HG03460 (cell line): ENCODE measurements at regions not wholly inside any gene's neighbourhood (a gene's known extent, or its start where the extent isn't known, plus 50 kb on each side); places are given as distances from the start of the nearest gene placed in this dataset.

Experiments
- ATAC-seq: cut with Tn5 transposase; IDR thresholded peaks from one replicate; pipeline ENCODE4 v1.9.1; 2021; ENCODE audit not compliant: unreplicated experiment

- no peak for ATAC-seq
Observed at GRCh38 chr11:32039149-32039548, 51.7 kb upstream of the RCN1 start.

DNA sequence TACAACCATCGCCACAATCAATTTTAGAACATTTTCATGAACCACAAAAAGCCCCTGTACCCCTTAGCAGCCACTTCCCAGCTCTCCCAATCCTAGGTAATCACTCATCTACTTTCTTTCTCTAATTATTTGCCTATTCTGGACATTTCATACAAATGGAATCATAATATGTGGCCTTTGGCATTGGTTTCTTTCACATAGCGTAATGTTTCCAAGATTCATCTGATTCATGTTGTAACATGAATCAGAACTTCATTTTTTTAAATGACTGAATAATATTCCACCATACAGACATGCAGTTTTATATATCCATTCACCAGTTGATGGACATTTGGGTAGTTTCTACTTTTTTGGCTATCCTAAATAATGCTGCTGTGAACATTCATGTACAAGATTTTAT is 56.2 kb upstream of the RCN1 start:
- no peak for ATAC-seq

DNA sequence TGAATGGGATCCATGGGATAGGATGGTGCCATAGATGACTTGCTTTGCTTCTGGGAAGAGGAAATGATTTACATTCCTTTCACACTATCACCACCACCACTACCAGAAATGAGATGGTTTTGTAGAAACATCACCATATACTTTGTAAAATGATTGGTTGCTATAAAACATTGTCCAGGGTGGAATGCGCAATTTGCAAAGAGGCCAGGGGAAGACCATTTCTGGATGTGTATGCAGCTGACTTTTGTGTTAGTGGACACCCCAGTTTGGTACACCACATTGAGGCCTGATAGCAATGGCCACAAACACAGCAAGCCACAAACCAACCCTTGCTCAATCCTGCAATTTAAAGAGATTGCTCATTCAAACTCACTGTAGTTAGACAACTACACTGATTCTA is 56.7 kb upstream of the RCN1 start:
- ATAC-seq = no peak

- no peak for ATAC-seq
Observed at GRCh38 chr11:32033491-32033890, 57.4 kb upstream of the RCN1 start.

GRCh38 chr11:32033067-32033466 is 57.8 kb upstream of the RCN1 start:
- ATAC-seq = no peak

DNA sequence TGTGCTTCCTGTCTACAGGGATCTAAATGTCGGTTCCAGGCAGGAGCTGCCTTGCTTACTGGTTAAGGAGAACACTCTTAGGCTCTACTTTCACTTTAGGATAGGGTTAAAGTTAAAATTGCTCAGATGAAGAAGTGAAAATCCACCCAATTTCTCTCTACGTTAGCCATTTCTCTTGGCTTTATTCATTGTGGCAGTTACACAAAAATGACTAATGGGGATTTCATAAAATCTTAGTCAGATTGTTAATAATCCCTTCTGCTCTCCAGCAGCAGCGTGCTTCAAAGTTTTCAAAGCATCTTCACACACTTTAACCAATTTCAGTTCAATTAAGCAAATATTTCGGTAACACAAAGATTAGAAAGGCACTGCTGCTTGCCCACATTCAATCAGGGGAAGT is 58.4 kb upstream of the RCN1 start:
- ATAC-seq = no peak

DNA sequence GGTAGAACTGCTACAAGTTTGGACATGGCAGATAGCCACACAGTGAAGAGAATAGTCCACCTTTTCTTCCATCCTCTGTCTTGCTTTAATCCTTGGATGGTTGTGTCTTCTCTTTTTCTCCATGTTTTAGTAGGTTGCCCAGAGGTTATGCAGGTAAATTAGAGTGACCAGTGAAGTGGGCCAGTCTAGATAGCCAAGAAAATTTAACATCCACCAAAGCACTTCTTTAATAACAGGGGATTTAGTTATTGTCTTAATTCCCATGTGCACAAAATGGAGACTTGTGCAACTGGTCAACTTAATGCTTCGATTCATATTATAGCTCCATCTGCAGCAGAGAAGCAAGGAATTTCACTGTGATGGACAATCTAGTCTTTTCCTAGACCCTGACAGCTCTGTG is 58.8 kb upstream of the RCN1 start:
- ATAC-seq = no peak

DNA sequence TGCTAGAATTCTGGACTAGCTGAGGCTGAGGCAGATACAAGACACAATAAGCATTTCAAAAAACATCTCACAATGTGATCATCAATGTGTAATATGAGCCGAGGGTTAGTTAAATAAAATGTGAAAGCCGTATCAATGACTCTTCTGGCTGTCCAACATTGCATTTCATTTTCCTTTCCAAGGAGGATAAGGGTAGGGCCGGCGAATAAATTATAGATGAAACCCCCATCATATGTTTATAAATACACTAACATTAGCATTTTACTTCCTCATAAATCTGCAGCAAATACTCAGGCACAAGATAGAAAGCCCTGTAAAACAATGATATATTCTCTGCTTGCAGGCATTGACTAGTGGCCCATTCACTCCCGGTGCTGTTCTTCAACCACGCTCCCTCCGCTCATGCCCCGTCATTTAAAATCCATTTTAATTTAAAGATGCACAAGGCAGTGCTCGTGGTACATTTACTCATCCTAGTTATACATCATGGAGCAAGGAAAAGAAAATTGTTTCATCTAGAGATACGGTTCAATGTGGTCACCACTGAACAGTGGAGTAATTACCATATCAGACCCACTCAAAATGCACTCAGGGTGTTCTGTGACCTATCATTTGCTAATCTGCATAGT is 59.9 kb upstream of the RCN1 start:
- ATAC-seq = no peak

DNA sequence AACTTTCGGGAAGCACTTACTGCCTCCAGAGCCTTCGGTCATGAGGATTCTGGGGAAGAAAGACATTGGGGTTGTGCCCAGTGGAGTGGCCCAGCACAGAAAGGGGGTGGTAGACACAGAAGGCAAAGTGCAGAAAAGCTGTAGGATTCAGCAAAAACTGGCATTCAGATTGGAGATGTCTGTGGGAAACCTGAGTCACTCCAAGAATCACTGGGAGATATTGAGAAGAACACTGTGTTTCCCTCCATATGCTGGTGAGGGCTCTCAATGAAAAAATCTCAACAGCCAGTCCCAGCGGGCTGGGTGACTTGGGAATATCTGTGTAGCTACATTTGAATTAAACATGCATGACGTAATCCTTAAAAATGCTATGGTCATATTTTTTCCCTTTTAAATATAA is 61.2 kb upstream of the RCN1 start:
- ATAC-seq = no peak

DNA sequence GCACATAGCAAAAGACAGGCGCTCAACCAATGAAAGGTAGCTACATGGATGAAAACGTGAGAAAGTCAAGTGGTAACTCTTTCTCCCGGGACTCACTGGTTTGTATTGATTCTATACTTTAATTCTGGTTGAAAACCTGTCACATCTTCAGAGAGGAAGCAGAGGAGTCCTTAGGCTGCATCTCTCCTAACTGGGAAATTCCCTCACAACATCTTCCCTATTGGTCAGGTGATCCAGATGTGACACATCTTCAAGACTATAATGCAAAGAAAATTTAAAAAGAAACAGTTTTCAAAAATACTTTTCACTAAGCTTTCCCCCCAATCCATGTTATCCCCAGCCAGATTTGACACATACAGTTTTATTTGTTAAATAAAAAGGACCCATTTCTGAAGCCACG is 62.7 kb upstream of the RCN1 start:
- no peak for ATAC-seq

GRCh38 chr11:32026766-32027165 is 64.1 kb upstream of the RCN1 start:
- no peak for ATAC-seq

GRCh38 chr11:32024948-32025347 is 65.9 kb upstream of the RCN1 start:
- ATAC-seq = no peak

- no peak for ATAC-seq
Observed at GRCh38 chr11:32023370-32024305, 67.2 kb upstream of the RCN1 start.

GRCh38 chr11:32018672-32019071 is 72.2 kb upstream of the RCN1 start:
- ATAC-seq = no peak

DNA sequence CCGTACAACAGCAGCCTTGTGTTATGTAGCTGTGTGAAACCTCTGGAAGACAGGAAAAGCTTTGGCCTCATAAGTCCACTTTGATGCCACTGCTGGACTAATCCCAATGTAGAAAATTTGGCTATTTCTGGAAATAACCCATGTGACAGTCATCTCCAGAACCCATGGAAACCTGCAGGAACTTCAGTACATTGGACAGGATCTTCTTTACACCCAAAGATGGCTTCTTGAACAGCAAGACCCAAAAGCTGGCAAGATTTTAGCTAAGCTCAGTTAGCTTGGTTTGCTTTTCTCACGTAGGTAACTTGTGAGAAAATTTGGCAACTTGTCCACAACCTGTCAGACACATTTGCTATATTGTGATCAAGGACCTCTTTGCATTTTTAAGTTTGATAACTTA is 74.8 kb upstream of the RCN1 start:
- no peak for ATAC-seq

GRCh38 chr11:32015427-32015826 is 75.4 kb upstream of the RCN1 start:
- no peak for ATAC-seq

DNA sequence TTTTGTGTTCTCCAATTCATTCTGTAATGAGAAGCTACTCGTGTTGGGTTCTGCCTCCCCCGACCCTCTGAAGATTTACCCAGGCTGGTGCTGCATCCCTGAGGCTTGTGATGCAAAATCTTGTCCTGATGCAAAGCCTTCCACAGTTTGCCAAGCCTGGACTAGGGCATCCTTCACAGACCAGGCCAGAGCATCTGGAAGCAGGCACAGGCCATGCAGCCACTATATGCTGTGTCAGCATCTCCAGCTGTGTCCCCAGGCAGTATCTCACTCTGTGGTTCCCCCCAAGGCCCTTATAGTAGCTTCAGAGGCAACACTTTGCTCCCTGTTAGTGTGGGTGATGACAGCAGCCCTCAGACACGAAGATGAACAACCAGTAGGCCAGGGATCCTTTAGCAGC is 77.3 kb upstream of the RCN1 start:
- no peak for ATAC-seq

- ATAC-seq = no peak
Observed at GRCh38 chr11:32012049-32012448, 78.8 kb upstream of the RCN1 start.

GRCh38 chr11:32008880-32009551 is 81.9 kb upstream of the RCN1 start:
- no peak for ATAC-seq

GRCh38 chr11:32006799-32007388 is 84.0 kb upstream of the RCN1 start:
- ATAC-seq = peak; percentile 71

DNA sequence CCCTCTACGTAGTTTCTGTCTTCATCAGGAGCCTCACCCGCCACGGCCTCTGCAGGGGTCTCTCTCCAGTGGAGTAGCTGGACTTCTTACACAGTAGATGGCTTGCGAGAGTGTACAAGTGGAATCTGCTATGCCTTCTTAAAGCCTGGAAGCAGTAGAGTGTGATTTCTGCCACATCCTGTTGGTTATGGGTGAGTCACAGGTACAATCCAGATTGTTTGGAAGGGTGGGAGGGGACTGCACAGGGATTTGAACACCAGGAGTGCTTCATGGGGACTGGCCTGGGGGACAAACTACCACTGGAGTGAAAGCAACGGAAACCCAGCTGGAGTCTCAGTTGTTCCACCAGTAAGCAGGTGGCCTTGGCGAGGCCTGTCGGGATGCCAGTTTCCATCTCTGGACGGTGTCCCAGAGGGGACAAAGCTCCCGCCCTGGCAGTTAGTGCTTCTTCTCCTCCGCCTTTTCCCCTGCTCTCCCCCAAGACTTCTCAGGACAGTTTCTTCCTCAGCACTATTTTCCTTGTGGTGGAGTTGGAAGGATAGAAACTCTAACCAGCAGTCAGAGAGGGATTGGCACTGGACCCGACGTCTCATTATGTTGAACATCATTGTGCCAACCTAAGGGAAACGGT is 85.0 kb upstream of the RCN1 start:
- ATAC-seq = no peak
